Smooth muscle cell (in vitro differentiated cells): ENCODE measurements at regions not wholly inside any gene's neighbourhood (a gene's known extent, or its start where the extent isn't known, plus 50 kb on each side); places are given as distances from the start of the nearest gene placed in this dataset.
"Not testable (repeated sequence)": the region's sequence is repeated elsewhere in the genome, so short reads cannot be mapped to it uniquely, and the experiment has no call there.

Source experiments
- DNase-seq: peaks from one replicate; lab custom pipeline; 2025; ENCODE audit not compliant: unreplicated experiment; lab: John Stamatoyannopoulos, UW
- H2AFZ ChIP-seq: fragments of 200-600 bp; sonication (generic); 2 replicates; pipeline ENCODE4 v1.6.0; 2016; ENCODE audit warnings: antibody characterized with exemption, low read depth, mild to moderate bottlenecking
- H3F3A ChIP-seq: fragments of 200-600 bp; sonication (generic); 2 replicates; pipeline ENCODE4 v1.6.0; 2017; ENCODE audit warnings: antibody characterized with exemption, low read depth
- H3K27ac ChIP-seq: fragments of 200-600 bp; sonication (generic); 2 replicates; pipeline ENCODE4 v1.5.1; 2016; ENCODE audit warnings: low read depth, mild to moderate bottlenecking
- H3K27me3 ChIP-seq: fragments of 200-600 bp; sonication (generic); 2 replicates; pipeline ENCODE4 v1.6.1; 2016; ENCODE audit warnings: low read depth, mild to moderate bottlenecking
- H3K36me3 ChIP-seq: fragments of 200-600 bp; sonication (generic); 2 replicates; pipeline ENCODE4 v1.5.1; 2016; ENCODE audit warnings: low read depth
- H3K4me1 ChIP-seq: fragments of 200-600 bp; sonication (generic); 2 replicates; pipeline ENCODE4 v1.5.1; 2016; ENCODE audit warnings: low read depth
- H3K4me2 ChIP-seq: fragments of 200-600 bp; sonication (generic); 2 replicates; pipeline ENCODE4 v1.6.0; 2016; ENCODE audit warnings: mild to moderate bottlenecking
- H3K4me3 ChIP-seq: fragments of 200-600 bp; sonication (generic); 2 replicates; pipeline ENCODE4 v1.5.1; 2016; ENCODE audit warnings: mild to moderate bottlenecking
- H3K79me2 ChIP-seq: fragments of 200-600 bp; sonication (generic); 2 replicates; pipeline ENCODE4 v1.6.0; 2016; ENCODE audit warnings: low read depth, mild to moderate bottlenecking
- H3K9ac ChIP-seq: fragments of 200-600 bp; sonication (generic); 2 replicates; pipeline ENCODE4 v1.6.0; 2016; ENCODE audit warnings: low read depth
- H3K9me3 ChIP-seq: fragments of 200-600 bp; sonication (generic); replicated peaks from 2 replicates; pipeline ENCODE4 v1.5.1; 2016; ENCODE audit warnings: low read depth
- H4K20me1 ChIP-seq: fragments of 200-600 bp; sonication (generic); 2 replicates; pipeline ENCODE4 v1.6.0; 2016; ENCODE audit warnings: low read depth
- WGBS: methylation state at CpG from one replicate; pipeline ENCODE4 v1.1.7; 2016; ENCODE audit warnings: low lambda C conversion rate; 5-methylcytosine and 5-hydroxymethylcytosine counted together
- TF ChIP-seq, protein P1 (sequence below): fragments of 200-600 bp; sonication (generic); IDR thresholded peaks from 2 replicates; pipeline ENCODE4 v1.5.1; 2017; ENCODE audit warnings: borderline replicate concordance, mild to moderate bottlenecking, antibody characterized with exemption; ENCODE audit not compliant: insufficient read depth, poor library complexity, severe bottlenecking

GRCh38 chr7:152538346-152539189 lies 102.8 kb upstream of the KMT2C start:
- H3K36me3 ChIP-seq, H3K4me1 ChIP-seq, H2AFZ ChIP-seq, H3K9me3 ChIP-seq, H3K27ac ChIP-seq, H3F3A ChIP-seq, DNase-seq, H4K20me1 ChIP-seq, H3K9ac ChIP-seq, H3K4me2 ChIP-seq, H3K27me3 ChIP-seq, H3K4me3 ChIP-seq, H3K79me2 ChIP-seq: not testable (repeated sequence)
- 95% methylated on average over 23 of the region's 46 CpGs for WGBS

DNA sequence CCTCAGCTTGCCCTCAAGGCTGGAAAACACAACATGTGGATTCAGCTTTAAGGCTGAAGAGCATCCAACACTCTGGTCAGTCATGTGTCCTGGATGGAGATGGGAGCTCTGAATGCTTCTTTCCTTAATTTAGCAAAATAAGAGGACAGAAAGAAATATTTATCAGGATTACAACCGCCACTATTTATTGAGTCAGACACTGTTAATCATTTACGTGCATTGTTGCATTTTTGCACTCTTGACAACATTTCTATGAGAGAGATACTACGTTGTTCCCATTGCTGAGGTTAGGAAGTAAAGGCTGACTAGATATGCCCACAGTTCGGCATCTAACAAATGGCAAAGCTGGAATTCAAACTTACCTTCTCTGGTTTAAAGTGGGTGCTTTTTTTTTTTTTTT lies 101.8 kb upstream of the KMT2C start:
- no peak for DNase-seq
- TF ChIP-seq, protein P1, sequence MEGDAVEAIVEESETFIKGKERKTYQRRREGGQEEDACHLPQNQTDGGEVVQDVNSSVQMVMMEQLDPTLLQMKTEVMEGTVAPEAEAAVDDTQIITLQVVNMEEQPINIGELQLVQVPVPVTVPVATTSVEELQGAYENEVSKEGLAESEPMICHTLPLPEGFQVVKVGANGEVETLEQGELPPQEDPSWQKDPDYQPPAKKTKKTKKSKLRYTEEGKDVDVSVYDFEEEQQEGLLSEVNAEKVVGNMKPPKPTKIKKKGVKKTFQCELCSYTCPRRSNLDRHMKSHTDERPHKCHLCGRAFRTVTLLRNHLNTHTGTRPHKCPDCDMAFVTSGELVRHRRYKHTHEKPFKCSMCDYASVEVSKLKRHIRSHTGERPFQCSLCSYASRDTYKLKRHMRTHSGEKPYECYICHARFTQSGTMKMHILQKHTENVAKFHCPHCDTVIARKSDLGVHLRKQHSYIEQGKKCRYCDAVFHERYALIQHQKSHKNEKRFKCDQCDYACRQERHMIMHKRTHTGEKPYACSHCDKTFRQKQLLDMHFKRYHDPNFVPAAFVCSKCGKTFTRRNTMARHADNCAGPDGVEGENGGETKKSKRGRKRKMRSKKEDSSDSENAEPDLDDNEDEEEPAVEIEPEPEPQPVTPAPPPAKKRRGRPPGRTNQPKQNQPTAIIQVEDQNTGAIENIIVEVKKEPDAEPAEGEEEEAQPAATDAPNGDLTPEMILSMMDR, result no peak
- no peaks in the 10 kb centered on the region for H3K9me3 ChIP-seq

DNA sequence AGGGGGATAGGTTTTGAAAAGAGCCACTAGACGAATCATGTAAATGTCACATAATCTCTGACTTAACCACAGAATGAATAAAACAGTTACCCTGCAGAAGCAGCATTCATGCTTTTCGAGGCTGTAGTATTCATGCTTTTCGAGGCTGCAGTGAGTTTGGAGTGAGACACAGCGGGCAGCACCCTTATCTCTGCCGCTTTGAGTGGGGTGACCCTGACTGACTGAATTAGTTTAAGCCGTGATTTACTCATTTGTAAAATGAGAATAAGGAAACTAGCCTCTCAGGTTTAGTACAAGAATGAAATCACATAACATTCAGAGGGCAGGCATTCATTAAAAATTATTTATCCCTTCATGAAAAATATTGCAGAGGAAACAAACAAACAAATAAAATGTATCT lies 92.8 kb upstream of the KMT2C start:
- no peaks in the 10 kb centered on the region for H3K4me1 ChIP-seq
- no peak overlapping the region for H2AFZ ChIP-seq
- H3F3A ChIP-seq, result no peaks in the 10 kb centered on the region
- H3K27me3 ChIP-seq, result no peaks in the 10 kb centered on the region
- H3K79me2 ChIP-seq, result no peaks in the 10 kb centered on the region
- H3K36me3 ChIP-seq, result no peaks in the 10 kb centered on the region
- no peak overlapping the region for H3K27ac ChIP-seq
- no peak overlapping the region for H3K4me2 ChIP-seq
- no peaks in the 10 kb centered on the region for H4K20me1 ChIP-seq
- 92% methylated on average over 6 of the region's 6 CpGs for WGBS
- no peak overlapping the region for H3K9ac ChIP-seq
- H3K4me3 ChIP-seq, result no peak overlapping the region
- no peak for DNase-seq
- TF ChIP-seq, protein P1, result no peak
- H3K9me3 ChIP-seq, result no peaks in the 10 kb centered on the region

More for the DNA sequence above, 101.8 kb upstream of the KMT2C start:
- Histone ChIP-seq H3F3A (no peaks in the 10 kb centered on the region), H3K27me3 (no peaks in the 10 kb centered on the region), H3K79me2 (no peaks in the 10 kb centered on the region), H2AFZ (no peak overlapping the region), H3K9ac (no peak overlapping the region), H3K36me3 (no peaks in the 10 kb centered on the region), H3K4me1 (no peaks in the 10 kb centered on the region), H4K20me1 (no peaks in the 10 kb centered on the region), H3K27ac (no peak overlapping the region), H3K4me3 (no peak overlapping the region), H3K4me2 (no peak overlapping the region)
- WGBS, result 67% methylated on average over 4 of the region's 4 CpGs

DNA sequence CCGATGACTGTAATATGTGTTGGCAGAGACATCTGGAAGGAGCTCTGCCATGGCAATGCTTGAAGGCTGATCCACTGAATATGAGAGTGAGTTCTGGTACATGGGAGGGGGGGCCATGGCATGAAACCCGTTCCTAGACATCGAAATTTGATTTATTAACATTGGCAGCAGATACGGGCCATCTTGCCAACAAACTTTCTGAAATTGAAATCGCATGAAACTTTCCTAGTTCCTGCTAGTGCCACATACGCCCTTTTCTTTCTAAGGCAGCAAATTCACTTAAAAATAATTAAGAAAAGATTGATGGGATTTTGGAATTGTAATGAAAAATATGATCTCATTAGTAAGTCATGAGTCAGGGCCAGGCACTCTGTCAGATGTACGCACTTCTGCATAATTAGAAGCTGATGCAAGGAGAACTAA lies 91.8 kb upstream of the KMT2C start:
- no peaks in the 10 kb centered on the region for H3K9me3 ChIP-seq
- no peak overlapping the region for H2AFZ ChIP-seq
- H3K27ac ChIP-seq, result no peak overlapping the region
- no peak overlapping the region for H3K9ac ChIP-seq
- no peaks in the 10 kb centered on the region for H3K27me3 ChIP-seq
- H3K79me2 ChIP-seq, result no peaks in the 10 kb centered on the region
- no peaks in the 10 kb centered on the region for H4K20me1 ChIP-seq
- H3K36me3 ChIP-seq, result no peaks in the 10 kb centered on the region
- H3K4me2 ChIP-seq, result no peak overlapping the region
- TF ChIP-seq, protein P1, result no peak
- no peaks in the 10 kb centered on the region for H3F3A ChIP-seq
- 91% methylated on average over 7 of the region's 7 CpGs for WGBS
- no peak overlapping the region for H3K4me3 ChIP-seq
- no peaks in the 10 kb centered on the region for H3K4me1 ChIP-seq
- DNase-seq, result no peak
